Natural killer cell treated with Interleukin-12 subunit alpha and Interleukin-12 subunit beta and Interleukin-15 and Interleukin-18, amount 100 ng/mL, for 72 hours (primary cell): ENCODE measurements at regions not wholly inside any gene's neighbourhood (a gene's known extent, or its start where the extent isn't known, plus 50 kb on each side); places are given as distances from the start of the nearest gene placed in this dataset.
"Not testable (repeated sequence)": the region's sequence is repeated elsewhere in the genome, so short reads cannot be mapped to it uniquely, and the experiment has no call there.

Experiments
- ATAC-seq, 2 donors: fragments of 150-1000 bp; cut with Tn5 transposase in 1 of 2; sonication (Bioruptor Pico), chemical (Tn5 transposase) in 1 of 2; 2 replicates each; pipeline ENCODE4 v1.10.0; 2021
- DNase-seq: peaks from one replicate; pipeline ENCODE4 v3.0.0; 2022; ENCODE audit warnings: low spot score
- H3K27ac Mint-ChIP-seq, 2 donors: 1 replicate in 1 of 2; 2 replicates in 1 of 2; pipeline ENCODE4 v1.8.0; 2022; ENCODE audit warnings: mixed read lengths in 2 of 2, mild to moderate bottlenecking in 1 of 2, moderate library complexity in 1 of 2
- H3K27me3 Mint-ChIP-seq, 2 donors: 1 replicate in 1 of 2; 2 replicates in 1 of 2; pipeline ENCODE4 v1.8.0; 2022; ENCODE audit warnings: mixed read lengths in 2 of 2
- H3K36me3 Mint-ChIP-seq: one replicate; pipeline ENCODE4 v1.8.0; 2022; ENCODE audit warnings: mixed read lengths
- H3K4me1 Mint-ChIP-seq, 2 donors: 1 replicate in 1 of 2; 2 replicates in 1 of 2; pipeline ENCODE4 v1.8.0; 2022; ENCODE audit warnings: low read depth in 2 of 2, mixed read lengths in 2 of 2, mild to moderate bottlenecking in 1 of 2
- H3K4me3 Mint-ChIP-seq: one replicate; pipeline ENCODE4 v1.8.0; 2022; ENCODE audit warnings: mixed read lengths
- H3K9me3 Mint-ChIP-seq: 2 replicates; pipeline ENCODE4 v1.8.0; 2022; ENCODE audit warnings: mixed read lengths

DNA sequence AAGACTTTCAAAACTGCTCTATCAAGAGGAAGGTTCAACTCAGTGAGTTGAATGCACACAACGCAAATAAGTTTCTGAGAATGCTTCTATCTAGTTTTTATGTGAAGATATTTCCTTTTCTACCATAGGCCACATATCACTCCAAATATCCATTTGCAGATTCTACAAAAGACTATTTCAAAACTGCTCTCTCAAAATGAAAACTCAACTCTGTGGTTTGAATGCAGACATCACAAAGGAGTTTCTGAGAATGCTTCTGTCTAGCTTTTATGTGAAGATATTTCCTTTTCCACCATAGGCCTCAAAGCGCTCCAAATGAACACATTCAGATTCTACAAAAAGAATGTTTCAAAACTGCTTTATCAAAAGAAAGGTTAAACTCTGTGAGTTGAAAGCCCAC is 1093.1 kb upstream of the DEFB115 start:
- DNase-seq, ATAC-seq, H3K27me3 Mint-ChIP-seq, H3K4me1 Mint-ChIP-seq, H3K9me3 Mint-ChIP-seq, H3K4me3 Mint-ChIP-seq, H3K27ac Mint-ChIP-seq, H3K36me3 Mint-ChIP-seq: not testable (repeated sequence)

DNA sequence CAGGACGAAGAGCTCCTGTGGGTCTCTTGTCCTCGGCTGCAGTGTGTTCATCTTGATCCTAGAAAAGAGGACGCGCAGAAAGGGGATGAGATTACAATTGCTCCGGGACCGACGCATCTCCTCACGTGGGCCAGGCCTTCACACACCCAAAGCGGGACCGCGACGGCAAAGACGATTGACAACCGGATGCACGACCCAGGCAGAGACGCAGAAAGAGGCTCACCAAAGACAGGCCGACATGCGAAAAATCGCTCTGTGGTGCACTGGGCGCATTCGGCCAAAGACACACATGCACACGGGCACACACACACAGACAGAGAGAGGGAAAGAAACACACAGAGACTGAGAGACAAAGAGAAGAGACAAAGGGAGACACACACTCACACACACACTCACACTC is 1089.9 kb upstream of the DEFB115 start:
- Mint-ChIP-seq H3K4me3 (no peak overlapping the region), H3K9me3 (peaks cover 4% of the 10 kb centered on the region), H3K36me3 (no peaks in the 10 kb centered on the region), H3K27ac (no peak overlapping the region), H3K4me1 (peaks cover 0 to 2% of the 10 kb centered on the region in 2 donors), H3K27me3 (no peaks in the 10 kb centered on the region)
- ATAC-seq (no peak), DNase-seq (no peak)

GRCh38 chr20:30168025-30168799 is 1089.3 kb upstream of the DEFB115 start:
- peaks cover 5% of the 10 kb centered on the region for H3K9me3 Mint-ChIP-seq
- no peak overlapping the region for H3K27ac Mint-ChIP-seq
- H3K4me1 Mint-ChIP-seq = peaks cover 0 to 2% of the 10 kb centered on the region in 2 donors
- no peaks in the 10 kb centered on the region for H3K36me3 Mint-ChIP-seq
- H3K4me3 Mint-ChIP-seq = no peak overlapping the region
- H3K27me3 Mint-ChIP-seq = no peaks in the 10 kb centered on the region
- peak; percentile 64 for DNase-seq
- no peak for ATAC-seq

DNA sequence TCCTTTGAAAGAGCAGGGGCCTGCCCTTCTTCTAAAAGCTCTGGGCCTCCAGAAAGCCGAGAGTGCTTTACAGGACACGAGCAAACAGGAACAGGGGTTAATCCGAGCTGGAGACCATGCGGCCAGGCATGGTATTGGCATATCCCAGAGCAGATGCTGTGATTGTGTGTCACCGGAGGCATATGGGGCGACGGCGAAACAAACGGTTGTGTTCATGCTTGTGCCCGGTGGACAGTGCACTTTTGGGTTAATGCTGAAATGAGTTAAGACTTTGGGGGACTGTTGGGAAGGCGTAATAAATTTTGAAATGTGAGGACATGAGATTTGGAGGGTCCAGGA is 1088.7 kb upstream of the DEFB115 start:
- no peak for ATAC-seq
- no peaks in the 10 kb centered on the region for H3K36me3 Mint-ChIP-seq
- DNase-seq = no peak
- H3K4me1 Mint-ChIP-seq = peaks cover 0 to 3% of the 10 kb centered on the region in 2 donors
- H3K27me3 Mint-ChIP-seq = no peaks in the 10 kb centered on the region
- no peak overlapping the region for H3K4me3 Mint-ChIP-seq
- H3K27ac Mint-ChIP-seq = no peak overlapping the region
- peaks cover 7% of the 10 kb centered on the region for H3K9me3 Mint-ChIP-seq

DNA sequence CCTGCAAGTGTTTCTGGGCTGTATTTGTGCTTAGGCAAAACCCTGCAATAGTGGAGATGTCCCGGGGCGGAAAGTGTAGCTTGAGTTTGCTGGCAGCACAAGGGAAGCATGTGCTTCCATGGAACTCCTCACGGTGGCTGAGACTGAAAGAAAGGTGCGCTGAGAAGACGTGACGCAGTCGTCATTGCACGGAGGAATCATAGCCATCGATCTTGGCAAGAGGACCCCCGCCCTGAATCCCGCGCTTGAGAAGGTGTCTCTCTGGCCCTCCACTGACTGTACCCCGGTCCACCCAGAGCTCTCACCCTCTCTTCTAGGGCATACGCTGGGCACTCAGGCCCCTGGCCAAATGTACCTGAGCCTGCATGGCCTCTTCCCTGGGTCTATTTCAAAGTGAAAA is 1081.8 kb upstream of the DEFB115 start:
- Mint-ChIP-seq H3K9me3 (peaks cover 6% of the 10 kb centered on the region), H3K27ac (no peak overlapping the region), H3K36me3 (no peaks in the 10 kb centered on the region), H3K4me3 (no peak overlapping the region), H3K4me1 (peaks cover 0 to 3% of the 10 kb centered on the region in 2 donors), H3K27me3 (no peaks in the 10 kb centered on the region)
- ATAC-seq (no peak), DNase-seq (no peak)

GRCh38 chr20:30183124-30183523 is 1074.3 kb upstream of the DEFB115 start:
- DNase-seq, H3K27ac Mint-ChIP-seq, H3K27me3 Mint-ChIP-seq, H3K9me3 Mint-ChIP-seq, H3K36me3 Mint-ChIP-seq, ATAC-seq, H3K4me3 Mint-ChIP-seq, H3K4me1 Mint-ChIP-seq: not testable (repeated sequence)

GRCh38 chr20:30191785-30192184 is 1065.7 kb upstream of the DEFB115 start:
- not testable (repeated sequence) for H3K27me3 Mint-ChIP-seq, H3K27ac Mint-ChIP-seq, H3K4me1 Mint-ChIP-seq

DNA sequence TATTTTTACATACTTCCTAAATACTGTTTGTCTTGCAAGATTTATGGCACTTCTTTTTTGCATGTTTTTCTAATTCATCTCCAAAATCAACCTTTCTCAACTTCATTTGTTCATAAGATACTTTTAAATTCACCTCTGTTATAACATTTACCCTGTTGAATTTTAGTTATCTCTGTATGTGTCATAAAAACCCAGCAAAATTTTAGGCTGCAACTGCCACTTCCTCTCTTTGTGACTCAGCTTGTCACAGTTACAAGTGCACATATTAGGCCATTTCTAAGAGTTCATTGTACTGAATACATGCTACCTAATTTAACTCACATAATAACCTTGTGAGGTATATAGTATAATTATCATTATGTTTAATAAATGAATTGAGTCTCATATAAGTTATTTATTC is 1023.0 kb upstream of the DEFB115 start:
- not testable (repeated sequence) for ATAC-seq, H3K4me3 Mint-ChIP-seq, H3K9me3 Mint-ChIP-seq, H3K27ac Mint-ChIP-seq, H3K27me3 Mint-ChIP-seq, H3K36me3 Mint-ChIP-seq, H3K4me1 Mint-ChIP-seq, DNase-seq

More at GRCh38 chr20:30191785-30192184, 1065.7 kb upstream of the DEFB115 start:
- ATAC-seq, DNase-seq, H3K36me3 Mint-ChIP-seq, H3K4me3 Mint-ChIP-seq, H3K9me3 Mint-ChIP-seq: not testable (repeated sequence)

DNA sequence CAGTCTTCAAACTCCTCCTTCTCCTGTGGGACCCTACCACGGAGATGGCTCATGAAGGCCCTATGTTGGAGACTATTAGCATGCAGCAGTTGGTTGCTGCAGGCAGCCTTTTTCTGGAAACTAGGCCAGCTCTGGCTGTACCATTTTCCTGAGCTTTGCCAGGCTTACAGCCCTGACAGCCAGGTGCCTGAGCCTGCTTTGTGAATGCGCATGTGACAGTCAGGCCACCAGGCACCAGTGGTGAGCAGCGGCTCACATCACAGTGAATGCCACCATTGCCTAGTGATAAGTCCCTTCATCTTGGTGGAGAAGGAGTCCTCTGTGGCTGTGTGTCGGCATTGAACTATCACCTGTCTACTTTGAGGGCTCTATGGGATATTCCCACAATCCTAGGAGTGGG is 982.4 kb upstream of the DEFB115 start:
- not testable (repeated sequence) for DNase-seq, H3K9me3 Mint-ChIP-seq, ATAC-seq, H3K27me3 Mint-ChIP-seq, H3K27ac Mint-ChIP-seq, H3K4me3 Mint-ChIP-seq, H3K36me3 Mint-ChIP-seq
- peaks cover 5 to 17% of the 10 kb centered on the region in 2 donors for H3K4me1 Mint-ChIP-seq

DNA sequence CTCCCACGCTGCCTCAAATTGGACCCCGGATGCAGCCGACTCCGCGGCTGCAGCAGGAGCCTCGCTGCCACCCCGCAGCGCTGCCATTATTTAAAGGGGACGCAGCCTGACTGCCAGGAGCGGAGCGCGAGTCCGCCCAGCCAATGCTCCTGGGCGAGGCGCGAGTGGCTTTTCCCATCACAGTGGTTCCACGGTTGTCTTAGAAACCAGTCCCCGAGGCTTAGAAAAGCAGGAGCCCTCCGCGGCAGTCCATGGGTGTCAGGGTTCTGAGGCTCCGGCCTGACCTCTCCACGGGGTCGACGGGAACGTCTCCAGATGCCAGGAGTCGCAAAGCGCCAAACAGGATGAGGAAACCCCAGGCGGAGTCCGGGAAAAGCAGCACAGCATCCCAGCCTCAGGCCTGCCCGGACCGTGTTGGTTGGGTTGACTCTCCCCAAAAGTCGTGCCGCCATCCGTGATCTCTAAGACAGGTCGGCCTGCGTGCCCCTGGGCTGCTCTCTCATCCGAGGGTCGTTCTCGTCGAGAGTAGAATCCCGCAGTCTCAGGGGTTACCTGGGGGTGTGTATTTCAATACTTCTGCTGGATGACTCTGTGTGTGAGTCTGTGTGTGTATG is 975.8 kb upstream of the DEFB115 start:
- H3K27ac Mint-ChIP-seq = no peak overlapping the region
- H3K27me3 Mint-ChIP-seq = no peaks in the 10 kb centered on the region
- peaks cover 19 to 24% of the 10 kb centered on the region in 2 donors for H3K4me1 Mint-ChIP-seq
- peaks cover 4% of the 10 kb centered on the region for H3K36me3 Mint-ChIP-seq
- no peak for ATAC-seq
- no peak overlapping the region for H3K4me3 Mint-ChIP-seq
- H3K9me3 Mint-ChIP-seq = peaks cover 8% of the 10 kb centered on the region
- DNase-seq = no peak

- H3K4me3 Mint-ChIP-seq = peak overlapping the region; percentile 75
- peaks cover 14 to 24% of the 10 kb centered on the region in 2 donors for H3K4me1 Mint-ChIP-seq
- ATAC-seq (peak in 1 of 2 donors; percentile 58), DNase-seq (peak; percentile 87)
- peak overlapping the region in 1 of 2 donors; percentile 74 for H3K27ac Mint-ChIP-seq
- H3K27me3 Mint-ChIP-seq, H3K36me3 Mint-ChIP-seq, H3K9me3 Mint-ChIP-seq: not testable (repeated sequence)
Observed at GRCh38 chr20:30283476-30284280, 973.8 kb upstream of the DEFB115 start.

GRCh38 chr20:30284281-30284905 is 973.1 kb upstream of the DEFB115 start:
- no peak for DNase-seq
- peaks cover 20 to 30% of the 10 kb centered on the region in 2 donors for H3K4me1 Mint-ChIP-seq
- H3K36me3 Mint-ChIP-seq = peaks cover 4% of the 10 kb centered on the region
- peak overlapping the region in 1 of 2 donors; percentile 74 for H3K27ac Mint-ChIP-seq
- peaks cover 8% of the 10 kb centered on the region for H3K9me3 Mint-ChIP-seq
- ATAC-seq = no peak
- H3K27me3 Mint-ChIP-seq = no peaks in the 10 kb centered on the region
- H3K4me3 Mint-ChIP-seq = peak overlapping the region; percentile 75

DNA sequence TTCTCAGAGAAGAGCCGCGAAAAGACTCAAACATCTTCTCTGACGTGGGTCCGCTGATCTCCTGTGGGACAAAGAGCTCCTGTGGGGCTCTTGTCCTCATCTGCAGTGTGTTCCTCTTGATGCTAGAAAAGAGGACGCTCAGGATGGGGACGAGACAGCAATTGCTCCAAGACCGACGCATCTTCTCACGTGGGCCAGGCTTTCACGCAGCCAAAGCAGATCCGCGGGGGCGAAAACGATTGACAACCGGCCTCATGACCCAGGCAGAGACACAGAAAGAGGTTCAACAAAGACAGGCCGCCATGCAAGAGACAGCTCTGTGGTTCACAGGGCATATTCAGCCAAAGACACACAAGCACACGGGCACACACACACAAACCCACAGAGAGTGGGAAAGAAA is 971.8 kb upstream of the DEFB115 start:
- no peak for ATAC-seq
- peaks cover 28 to 33% of the 10 kb centered on the region in 2 donors for H3K4me1 Mint-ChIP-seq
- no peak overlapping the region for H3K4me3 Mint-ChIP-seq
- no peak overlapping the region for H3K27ac Mint-ChIP-seq
- H3K27me3 Mint-ChIP-seq = no peaks in the 10 kb centered on the region
- peaks cover 8% of the 10 kb centered on the region for H3K9me3 Mint-ChIP-seq
- no peak for DNase-seq
- H3K36me3 Mint-ChIP-seq = peaks cover 4% of the 10 kb centered on the region

DNA sequence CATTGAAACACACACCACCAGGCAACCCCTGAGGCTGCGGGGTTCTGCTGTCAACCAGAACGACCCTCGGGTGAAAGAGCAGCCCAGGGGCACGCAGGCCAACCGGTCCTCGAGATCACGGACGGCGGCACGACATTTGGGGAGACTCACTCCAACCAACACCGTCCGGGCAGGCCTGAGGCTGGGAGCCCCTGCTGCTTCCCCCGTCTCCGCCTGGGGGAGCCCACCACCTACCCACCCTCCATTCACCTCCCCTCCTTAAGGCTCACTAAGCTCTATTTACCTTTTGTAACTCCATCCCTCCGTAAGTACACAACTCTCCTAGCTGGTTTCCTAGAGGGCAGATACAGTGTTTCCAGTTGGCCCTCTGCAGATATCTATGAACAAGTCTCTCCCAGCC is 971.3 kb upstream of the DEFB115 start:
- H3K27ac Mint-ChIP-seq = no peak overlapping the region
- DNase-seq (no peak), ATAC-seq (no peak)
- no peaks in the 10 kb centered on the region for H3K27me3 Mint-ChIP-seq
- no peak overlapping the region for H3K4me3 Mint-ChIP-seq
- H3K36me3 Mint-ChIP-seq = peaks cover 4% of the 10 kb centered on the region
- peaks cover 8% of the 10 kb centered on the region for H3K9me3 Mint-ChIP-seq
- peaks cover 33 to 36% of the 10 kb centered on the region in 2 donors for H3K4me1 Mint-ChIP-seq
